Right atrium auricular region (tissue), 2 donors: ENCODE measurements at regions not wholly inside any gene's neighbourhood (a gene's known extent, or its start where the extent isn't known, plus 50 kb on each side); places are given as distances from the start of the nearest gene placed in this dataset.

Source experiments
- DNase-seq: peaks from one replicate; pipeline ENCODE4 v3.0.0-alpha.2; 2019; ENCODE audit warnings: low spot score
- H3K27ac ChIP-seq, 2 donors: fragments of 200-600 bp; sonication (generic); 1 replicate in 1 of 2; 2 replicates in 1 of 2; pipeline ENCODE4 v1.5.1; 2016 to 2019
- H3K27me3 ChIP-seq, 2 donors: fragments of 200-600 bp; sonication (generic); one replicate each; pipeline versions ENCODE4 v1.5.1 to v1.6.0; 2017 to 2019
- H3K36me3 ChIP-seq: fragments of 200-600 bp; sonication (generic); one replicate; pipeline ENCODE4 v1.5.1; 2016
- H3K4me1 ChIP-seq, 2 donors: fragments of 200-600 bp; sonication (generic); one replicate each; pipeline versions ENCODE4 v1.5.1 to v1.6.0; 2017 to 2019
- H3K4me3 ChIP-seq, 2 donors: fragments of 200-600 bp; sonication (generic); 1 replicate in 1 of 2; 2 replicates in 1 of 2; pipeline ENCODE4 v1.5.1; 2017 to 2019; ENCODE audit warnings: mild to moderate bottlenecking in 1 of 2, moderate library complexity in 1 of 2
- H3K9me3 ChIP-seq, 2 donors: fragments of 200-600 bp; sonication (generic); one replicate each; pipeline ENCODE4 v1.5.1; 2019
- CTCF ChIP-seq, 2 donors: fragments of 200-600 bp; sonication (generic); IDR thresholded peaks; one replicate each; pipeline ENCODE4 v1.5.1; 2019; ENCODE audit warnings: antibody characterized with exemption in 2 of 2

- Histone ChIP-seq H3K4me3 (no peak overlapping the region), H3K4me1 (peaks cover 0 to 11% of the 10 kb centered on the region in 2 donors), H3K9me3 (no peaks in the 10 kb centered on the region), H3K36me3 (no peaks in the 10 kb centered on the region), H3K27me3 (no peaks in the 10 kb centered on the region), H3K27ac (no peak overlapping the region)
- TF ChIP-seq CTCF (IDR thresholded peaks at IDR 0.05), result no peak
- no peak for DNase-seq
These were observed 299.2 kb downstream of the ZPLD1 start for GRCh38 chr3:102733791-102734563.

GRCh38 chr3:102735311-102735710 lies 300.5 kb downstream of the ZPLD1 start:
- Histone ChIP-seq H3K4me3 (no peak overlapping the region), H3K4me1 (peaks cover 0 to 11% of the 10 kb centered on the region in 2 donors), H3K9me3 (no peaks in the 10 kb centered on the region), H3K27ac (no peak overlapping the region), H3K27me3 (no peaks in the 10 kb centered on the region), H3K36me3 (no peaks in the 10 kb centered on the region)
- DNase-seq, result no peak
- TF ChIP-seq CTCF (IDR thresholded peaks at IDR 0.05), result no peak

GRCh38 chr3:102736288-102736974 lies 301.6 kb downstream of the ZPLD1 start:
- no peaks in the 10 kb centered on the region for H3K27me3 ChIP-seq
- H3K36me3 ChIP-seq, result no peaks in the 10 kb centered on the region
- no peak overlapping the region for H3K4me3 ChIP-seq
- TF ChIP-seq CTCF (IDR thresholded peaks at IDR 0.05), result no peak
- H3K27ac ChIP-seq, result no peak overlapping the region
- peaks cover 0 to 11% of the 10 kb centered on the region in 2 donors for H3K4me1 ChIP-seq
- no peaks in the 10 kb centered on the region for H3K9me3 ChIP-seq
- DNase-seq, result no peak

- no peak for DNase-seq
- Histone ChIP-seq H3K9me3 (no peaks in the 10 kb centered on the region), H3K27me3 (no peaks in the 10 kb centered on the region), H3K27ac (no peak overlapping the region), H3K36me3 (no peaks in the 10 kb centered on the region), H3K4me3 (no peak overlapping the region), H3K4me1 (peaks cover 0 to 11% of the 10 kb centered on the region in 2 donors)
- no peak for TF ChIP-seq CTCF (IDR thresholded peaks at IDR 0.05)
These were observed 302.1 kb downstream of the ZPLD1 start for GRCh38 chr3:102736975-102737304.

GRCh38 chr3:102737353-102737752 lies 302.5 kb downstream of the ZPLD1 start:
- H3K4me1 ChIP-seq, result peaks cover 0 to 11% of the 10 kb centered on the region in 2 donors
- H3K27me3 ChIP-seq, result no peaks in the 10 kb centered on the region
- H3K27ac ChIP-seq, result no peak overlapping the region
- no peaks in the 10 kb centered on the region for H3K9me3 ChIP-seq
- no peak for DNase-seq
- TF ChIP-seq CTCF (IDR thresholded peaks at IDR 0.05), result no peak
- no peaks in the 10 kb centered on the region for H3K36me3 ChIP-seq
- H3K4me3 ChIP-seq, result no peak overlapping the region
